ENCODE measurements at regions not wholly inside any gene's neighbourhood (a gene's known extent, or its start where the extent isn't known, plus 50 kb on each side); places are given as distances from the start of the nearest gene placed in this dataset.

- ATAC-seq: no peak
- no peak for TF ChIP-seq GLIS3 (CRISPR knock-in tag; IDR thresholded peaks at IDR 0.05)
Observed at GRCh38 chr12:4006743-4007142, 133.5 kb upstream of the PARP11 start.

- no peak for TF ChIP-seq ZFP3 (CRISPR knock-in tag; IDR thresholded peaks at IDR 0.05)
- TF ChIP-seq CSDC2 (CRISPR knock-in tag; IDR thresholded peaks at IDR 0.05): no peak
- TF ChIP-seq PATZ1 (CRISPR knock-in tag; IDR thresholded peaks at IDR 0.05; ENCODE audit: borderline replicate concordance): no peak
- no peak for TF ChIP-seq PPARA (CRISPR knock-in tag; IDR thresholded peaks at IDR 0.05; ENCODE audit: borderline replicate concordance)
- TF ChIP-seq TOX (CRISPR knock-in tag; IDR thresholded peaks at IDR 0.05; ENCODE audit: borderline replicate concordance): no peak
- no peak for TF ChIP-seq TCF4 (CRISPR knock-in tag; IDR thresholded peaks at IDR 0.05; ENCODE audit: borderline replicate concordance)
- no peak for TF ChIP-seq CREB5 (CRISPR knock-in tag; IDR thresholded peaks at IDR 0.05; ENCODE audit: low read depth)
- no peak for TF ChIP-seq OSR1 (CRISPR knock-in tag; IDR thresholded peaks at IDR 0.05)
- no peak for TF ChIP-seq BACH2 (CRISPR knock-in tag; IDR thresholded peaks at IDR 0.05; ENCODE audit: borderline replicate concordance)
- TF ChIP-seq RARB (CRISPR knock-in tag; IDR thresholded peaks at IDR 0.05): no peak
- TF ChIP-seq ZNF8 (CRISPR knock-in tag; IDR thresholded peaks at IDR 0.05): no peak
- no peak for TF ChIP-seq ZNF565 (CRISPR knock-in tag; conservative IDR thresholded peaks at IDR 0.05; ENCODE audit: low read depth)
- no peak for TF ChIP-seq ZC3H10 (CRISPR knock-in tag; IDR thresholded peaks at IDR 0.05)
- no peak for TF ChIP-seq POU6F1 (CRISPR knock-in tag; IDR thresholded peaks at IDR 0.05; ENCODE audit: borderline replicate concordance, low read depth)
- no peak for TF ChIP-seq SNAI2 (CRISPR knock-in tag; IDR thresholded peaks at IDR 0.05)
- TF ChIP-seq GLIS3 (CRISPR knock-in tag; IDR thresholded peaks at IDR 0.05): no peak
- no peak for ATAC-seq
Observed at GRCh38 chr12:4005851-4006430, 132.7 kb upstream of the PARP11 start.

- no peak for TF ChIP-seq ESRRG (CRISPR knock-in tag; IDR thresholded peaks at IDR 0.05)
- TF ChIP-seq OSR1 (CRISPR knock-in tag; IDR thresholded peaks at IDR 0.05): no peak
- no peak for TF ChIP-seq CSRNP3 (CRISPR knock-in tag; IDR thresholded peaks at IDR 0.05)
- no peak for TF ChIP-seq BACH2 (CRISPR knock-in tag; IDR thresholded peaks at IDR 0.05; ENCODE audit: borderline replicate concordance)
- TF ChIP-seq CREB5 (CRISPR knock-in tag; IDR thresholded peaks at IDR 0.05; ENCODE audit: low read depth): no peak
- no peak for TF ChIP-seq ZNF565 (CRISPR knock-in tag; conservative IDR thresholded peaks at IDR 0.05; ENCODE audit: low read depth)
- TF ChIP-seq ZFP3 (CRISPR knock-in tag; IDR thresholded peaks at IDR 0.05): no peak
- TF ChIP-seq SNAI2 (CRISPR knock-in tag; IDR thresholded peaks at IDR 0.05): no peak
- no peak for TF ChIP-seq GLIS3 (CRISPR knock-in tag; IDR thresholded peaks at IDR 0.05)
- TF ChIP-seq POU6F1 (CRISPR knock-in tag; IDR thresholded peaks at IDR 0.05; ENCODE audit: borderline replicate concordance, low read depth): no peak
- no peak for TF ChIP-seq TCF4 (CRISPR knock-in tag; IDR thresholded peaks at IDR 0.05; ENCODE audit: borderline replicate concordance)
- TF ChIP-seq TOX (CRISPR knock-in tag; IDR thresholded peaks at IDR 0.05; ENCODE audit: borderline replicate concordance): no peak
- TF ChIP-seq ISL1 (CRISPR knock-in tag; IDR thresholded peaks at IDR 0.05): no peak
- TF ChIP-seq TSHZ2 (CRISPR knock-in tag; IDR thresholded peaks at IDR 0.05): no peak
- no peak for TF ChIP-seq ZNF70 (CRISPR knock-in tag; IDR thresholded peaks at IDR 0.05)
- TF ChIP-seq ZFP30 (CRISPR knock-in tag; IDR thresholded peaks at IDR 0.05): no peak
- no peak for TF ChIP-seq RARB (CRISPR knock-in tag; IDR thresholded peaks at IDR 0.05)
- no peak for TF ChIP-seq ZC3H10 (CRISPR knock-in tag; IDR thresholded peaks at IDR 0.05)
- no peak for TF ChIP-seq ARNTL (CRISPR knock-in tag; IDR thresholded peaks at IDR 0.05; ENCODE audit: borderline replicate concordance, low read depth)
- no peak for ATAC-seq
Observed at GRCh38 chr12:4003576-4003975, 130.4 kb upstream of the PARP11 start.
